Sciatic nerve (tissue), 2 donors: ENCODE measurements at regions not wholly inside any gene's neighbourhood (a gene's known extent, or its start where the extent isn't known, plus 50 kb on each side); places are given as distances from the start of the nearest gene placed in this dataset.

Experiments
- ATAC-seq: fragments of 200-7000 bp; cut with Tn5 transposase; one replicate; pipeline ENCODE4 v1.9.1; 2020; ENCODE audit warnings: mild to moderate bottlenecking, moderate library complexity
- DNase-seq: peaks from one replicate; pipeline ENCODE4 v3.0.0-alpha.2; 2020; ENCODE audit warnings: low spot score
- intact Hi-C: fragments of 100-400 bp; cut with DNase I; formaldehyde crosslinking; loops from one replicate; pipeline ENCODE4 v1.14.2; 2022
- donor health status: DM: no; HTN: no; CAD: no.
- donor health status: DM: no; HTN: no; CAD: no.

- intact Hi-C loops, result no loop called here
Measured at GRCh38 chr12:98379106-98379505, 136.3 kb upstream of the TMPO start.

GRCh38 chr12:98385641-98386040, 129.7 kb upstream of the TMPO start:
- DNase-seq, result no peak
- no peak for ATAC-seq
- intact Hi-C loops, result no loop called here

More at GRCh38 chr12:98379106-98379505, 136.3 kb upstream of the TMPO start:
- DNase-seq (no peak), ATAC-seq (no peak)

GRCh38 chr12:98387444-98387843, 127.9 kb upstream of the TMPO start:
- DNase-seq (no peak), ATAC-seq (no peak)
- intact Hi-C loops, result no loop called here

GRCh38 chr12:98388126-98388525, 127.3 kb upstream of the TMPO start:
- ATAC-seq, result no peak
- intact Hi-C loops, result no loop called here
- DNase-seq, result no peak

GRCh38 chr12:98389593-98389992, 125.8 kb upstream of the TMPO start:
- DNase-seq (no peak), ATAC-seq (no peak)
- intact Hi-C loops, result no loop called here

- DNase-seq (peak; percentile 92), ATAC-seq (peak; percentile 97)
- intact Hi-C loops, result no loop called here
Measured at GRCh38 chr12:98397323-98398105, 117.9 kb upstream of the TMPO start.

GRCh38 chr12:98399532-98399931, 115.9 kb upstream of the TMPO start:
- intact Hi-C loops, result no loop called here
- ATAC-seq, result no peak
- no peak for DNase-seq

GRCh38 chr12:98401427-98401826, 114.0 kb upstream of the TMPO start:
- ATAC-seq, result no peak
- intact Hi-C loops, result no loop called here

GRCh38 chr12:98402091-98402490, 113.3 kb upstream of the TMPO start:
- DNase-seq (no peak), ATAC-seq (no peak)
- intact Hi-C loops, result no loop called here

More at GRCh38 chr12:98401427-98401826, 114.0 kb upstream of the TMPO start:
- no peak for DNase-seq

- intact Hi-C loops, result no loop called here
- DNase-seq, result no peak
- ATAC-seq, result no peak
Measured at GRCh38 chr12:98402671-98403070, 112.7 kb upstream of the TMPO start.

- intact Hi-C loops, result no loop called here
- no peak for ATAC-seq
- no peak for DNase-seq
Measured at GRCh38 chr12:98403385-98403784, 112.0 kb upstream of the TMPO start.

- DNase-seq (no peak), ATAC-seq (no peak)
- intact Hi-C loops, result no loop called here
Measured at GRCh38 chr12:98403936-98404335, 111.5 kb upstream of the TMPO start.

- intact Hi-C loops, result no loop called here
- ATAC-seq (no peak), DNase-seq (no peak)
Measured at GRCh38 chr12:98405805-98406366, 109.5 kb upstream of the TMPO start.

GRCh38 chr12:98406378-98406777, 109.0 kb upstream of the TMPO start:
- ATAC-seq (no peak), DNase-seq (no peak)
- intact Hi-C loops, result no loop called here

GRCh38 chr12:98408681-98409080, 106.7 kb upstream of the TMPO start:
- intact Hi-C loops, result no loop called here
- DNase-seq (no peak), ATAC-seq (no peak)

- ATAC-seq (no peak), DNase-seq (no peak)
- intact Hi-C loops, result no loop called here
Measured at GRCh38 chr12:98409548-98409947, 105.8 kb upstream of the TMPO start.

GRCh38 chr12:98410356-98410755, 105.0 kb upstream of the TMPO start:
- no peak for ATAC-seq
- DNase-seq, result no peak
- intact Hi-C loops, result no loop called here

- ATAC-seq (no peak), DNase-seq (no peak)
- intact Hi-C loops, result no loop called here
Measured at GRCh38 chr12:98416845-98417244, 98.5 kb upstream of the TMPO start.

- ATAC-seq (no peak), DNase-seq (no peak)
- intact Hi-C loops, result no loop called here
Measured at GRCh38 chr12:98417266-98417665, 98.1 kb upstream of the TMPO start.

- DNase-seq (peak; percentile 93), ATAC-seq (peak; percentile 93)
- intact Hi-C loops, result no loop called here
Measured at GRCh38 chr12:98418357-98419075, 96.9 kb upstream of the TMPO start.
